ENCODE measurements at regions not wholly inside any gene's neighbourhood (a gene's known extent, or its start where the extent isn't known, plus 50 kb on each side); places are given as distances from the start of the nearest gene placed in this dataset.

GRCh38 chrY:21253455-21254248, 257.5 kb upstream of the RBMY1B start:
- no peak overlapping the region for H3K27ac Mint-ChIP-seq
- peaks cover 49% of the 10 kb centered on the region for H3K4me1 Mint-ChIP-seq
- no peaks in the 10 kb centered on the region for H3K36me3 Mint-ChIP-seq (ENCODE audit: low read depth)
- DNase-seq, result no peak
- no peaks in the 10 kb centered on the region for H3K27me3 Mint-ChIP-seq
- H3K4me3 Mint-ChIP-seq, result peak overlapping the region; percentile 34
- no peaks in the 10 kb centered on the region for H3K9me3 Mint-ChIP-seq
- no peak for ATAC-seq

- DNase-seq, result no peak
- peaks cover 43% of the 10 kb centered on the region for H3K4me1 Mint-ChIP-seq
- no peaks in the 10 kb centered on the region for H3K9me3 Mint-ChIP-seq
- no peaks in the 10 kb centered on the region for H3K27me3 Mint-ChIP-seq
- peak overlapping the region; percentile 74 for H3K4me3 Mint-ChIP-seq
- H3K36me3 Mint-ChIP-seq (ENCODE audit: low read depth), result no peaks in the 10 kb centered on the region
- ATAC-seq, result no peak
- peak overlapping the region; percentile 81 for H3K27ac Mint-ChIP-seq
Observed at GRCh38 chrY:21254476-21254875, 256.7 kb upstream of the RBMY1B start.

- ATAC-seq, result peak; percentile 59
- no peaks in the 10 kb centered on the region for H3K9me3 Mint-ChIP-seq
- no peak overlapping the region for H3K4me3 Mint-ChIP-seq
Observed at GRCh38 chrY:21256820-21257219, 254.3 kb upstream of the RBMY1B start.

GRCh38 chrY:21259707-21260106, 251.4 kb upstream of the RBMY1B start:
- ATAC-seq (peak; percentile 46), DNase-seq (no peak)
- H3K4me1 Mint-ChIP-seq, result peaks cover 35% of the 10 kb centered on the region
- H3K36me3 Mint-ChIP-seq (ENCODE audit: low read depth), result no peaks in the 10 kb centered on the region
- H3K4me3 Mint-ChIP-seq, result no peak overlapping the region
- H3K9me3 Mint-ChIP-seq, result no peaks in the 10 kb centered on the region
- no peaks in the 10 kb centered on the region for H3K27me3 Mint-ChIP-seq
- H3K27ac Mint-ChIP-seq, result no peak overlapping the region

More at GRCh38 chrY:21256820-21257219, 254.3 kb upstream of the RBMY1B start:
- Mint-ChIP-seq H3K27ac (no peak overlapping the region), H3K4me1 (peaks cover 40% of the 10 kb centered on the region), H3K36me3 (ENCODE audit: low read depth) (no peaks in the 10 kb centered on the region), H3K27me3 (no peaks in the 10 kb centered on the region)
- DNase-seq, result no peak

- Mint-ChIP-seq H3K27me3 (no peaks in the 10 kb centered on the region), H3K4me1 (peaks cover 32% of the 10 kb centered on the region), H3K36me3 (ENCODE audit: low read depth) (no peaks in the 10 kb centered on the region), H3K27ac (no peak overlapping the region), H3K4me3 (no peak overlapping the region), H3K9me3 (no peaks in the 10 kb centered on the region)
- peak; percentile 54 for ATAC-seq
- no peak for DNase-seq
Observed at GRCh38 chrY:21260325-21260724, 250.8 kb upstream of the RBMY1B start.

- H3K9me3 Mint-ChIP-seq, result no peaks in the 10 kb centered on the region
- no peak for DNase-seq
- no peaks in the 10 kb centered on the region for H3K27me3 Mint-ChIP-seq
- no peak for ATAC-seq
- H3K4me3 Mint-ChIP-seq, result no peak overlapping the region
- H3K27ac Mint-ChIP-seq, result no peak overlapping the region
- no peaks in the 10 kb centered on the region for H3K36me3 Mint-ChIP-seq (ENCODE audit: low read depth)
- H3K4me1 Mint-ChIP-seq, result peaks cover 28% of the 10 kb centered on the region
Observed at GRCh38 chrY:21261158-21261557, 250.0 kb upstream of the RBMY1B start.

GRCh38 chrY:21266751-21267150, 244.4 kb upstream of the RBMY1B start:
- DNase-seq (no peak), ATAC-seq (no peak)
- H3K9me3 Mint-ChIP-seq, result no peaks in the 10 kb centered on the region
- no peaks in the 10 kb centered on the region for H3K36me3 Mint-ChIP-seq (ENCODE audit: low read depth)
- no peaks in the 10 kb centered on the region for H3K27me3 Mint-ChIP-seq
- H3K4me3 Mint-ChIP-seq, result no peak overlapping the region
- no peak overlapping the region for H3K27ac Mint-ChIP-seq
- H3K4me1 Mint-ChIP-seq, result peaks cover 2% of the 10 kb centered on the region

- Mint-ChIP-seq H3K9me3 (no peaks in the 10 kb centered on the region), H3K4me3 (no peak overlapping the region), H3K36me3 (ENCODE audit: low read depth) (no peaks in the 10 kb centered on the region), H3K4me1 (no peaks in the 10 kb centered on the region), H3K27ac (no peak overlapping the region), H3K27me3 (no peaks in the 10 kb centered on the region)
- DNase-seq (no peak), ATAC-seq (no peak)
Observed at GRCh38 chrY:21267164-21267563, 244.0 kb upstream of the RBMY1B start.

- Mint-ChIP-seq H3K4me1 (peaks cover 3% of the 10 kb centered on the region), H3K27me3 (no peaks in the 10 kb centered on the region), H3K4me3 (no peak overlapping the region), H3K9me3 (no peaks in the 10 kb centered on the region), H3K36me3 (ENCODE audit: low read depth) (no peaks in the 10 kb centered on the region), H3K27ac (no peak overlapping the region)
- no peak for ATAC-seq
- no peak for DNase-seq
Observed at GRCh38 chrY:21287769-21288168, 223.4 kb upstream of the RBMY1B start.

GRCh38 chrY:21288908-21289307, 222.2 kb upstream of the RBMY1B start:
- H3K36me3 Mint-ChIP-seq (ENCODE audit: low read depth), result no peaks in the 10 kb centered on the region
- no peaks in the 10 kb centered on the region for H3K27me3 Mint-ChIP-seq
- DNase-seq, result no peak

GRCh38 chrY:21295206-21295605, 215.9 kb upstream of the RBMY1B start:
- Mint-ChIP-seq H3K27ac (no peak overlapping the region), H3K36me3 (ENCODE audit: low read depth) (peaks cover 3% of the 10 kb centered on the region), H3K4me1 (no peaks in the 10 kb centered on the region), H3K27me3 (no peaks in the 10 kb centered on the region), H3K4me3 (no peak overlapping the region), H3K9me3 (peaks cover 5% of the 10 kb centered on the region)
- no peak for DNase-seq
- no peak for ATAC-seq

More at GRCh38 chrY:21288908-21289307, 222.2 kb upstream of the RBMY1B start:
- no peak overlapping the region for H3K4me3 Mint-ChIP-seq
- H3K4me1 Mint-ChIP-seq, result peaks cover 3% of the 10 kb centered on the region
- no peak overlapping the region for H3K27ac Mint-ChIP-seq
- no peak for ATAC-seq
- H3K9me3 Mint-ChIP-seq, result no peaks in the 10 kb centered on the region

- Mint-ChIP-seq H3K36me3 (ENCODE audit: low read depth) (no peaks in the 10 kb centered on the region), H3K27me3 (no peaks in the 10 kb centered on the region), H3K4me3 (no peak overlapping the region), H3K4me1 (no peaks in the 10 kb centered on the region), H3K27ac (no peak overlapping the region), H3K9me3 (no peaks in the 10 kb centered on the region)
- DNase-seq (no peak), ATAC-seq (no peak)
Observed at GRCh38 chrY:21302278-21302677, 208.9 kb upstream of the RBMY1B start.

- Mint-ChIP-seq H3K9me3 (no peaks in the 10 kb centered on the region), H3K4me3 (no peak overlapping the region), H3K36me3 (ENCODE audit: low read depth) (no peaks in the 10 kb centered on the region), H3K27ac (no peak overlapping the region), H3K4me1 (no peaks in the 10 kb centered on the region), H3K27me3 (no peaks in the 10 kb centered on the region)
- DNase-seq (no peak), ATAC-seq (no peak)
Observed at GRCh38 chrY:21315366-21315765, 195.8 kb upstream of the RBMY1B start.

Measured in activated naive CD8-positive, alpha-beta T cell treated with anti-CD3 and anti-CD28 coated beads, Interleukin-2, amount 50 U/mL, for 24 hours (primary cell).